Activated CD4-positive, CD25-positive, alpha-beta regulatory T cell treated with anti-CD3 and anti-CD28 coated beads, Interleukin-2, amount 50 U/mL, for 72 hours (primary cell): ENCODE measurements at regions not wholly inside any gene's neighbourhood (a gene's known extent, or its start where the extent isn't known, plus 50 kb on each side); places are given as distances from the start of the nearest gene placed in this dataset.
"Not testable (repeated sequence)": the region's sequence is repeated elsewhere in the genome, so short reads cannot be mapped to it uniquely, and the experiment has no call there.

Experiments
- DNase-seq: peaks from one replicate; pipeline ENCODE4 v3.0.0; 2021

DNA sequence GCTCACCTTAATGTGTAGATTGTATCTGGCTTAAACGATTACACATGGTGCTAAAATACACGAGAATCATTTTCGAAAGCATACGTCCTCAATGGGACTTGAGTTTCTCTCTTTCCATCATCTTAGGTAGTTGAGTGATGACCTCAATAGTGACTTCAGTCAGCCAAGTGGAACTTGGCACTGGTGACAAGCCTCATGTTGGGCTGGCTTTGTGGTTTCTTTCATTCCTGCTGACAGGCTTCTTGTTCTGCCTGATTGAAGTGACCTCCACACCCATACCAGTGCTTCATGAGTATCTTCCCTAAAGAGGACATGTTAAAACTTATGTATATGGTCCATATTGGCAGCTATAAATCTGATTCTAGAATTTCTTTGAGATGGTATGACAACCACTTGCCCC is 159.1 kb upstream of the WDR1 start:
- DNase-seq = no peak

DNA sequence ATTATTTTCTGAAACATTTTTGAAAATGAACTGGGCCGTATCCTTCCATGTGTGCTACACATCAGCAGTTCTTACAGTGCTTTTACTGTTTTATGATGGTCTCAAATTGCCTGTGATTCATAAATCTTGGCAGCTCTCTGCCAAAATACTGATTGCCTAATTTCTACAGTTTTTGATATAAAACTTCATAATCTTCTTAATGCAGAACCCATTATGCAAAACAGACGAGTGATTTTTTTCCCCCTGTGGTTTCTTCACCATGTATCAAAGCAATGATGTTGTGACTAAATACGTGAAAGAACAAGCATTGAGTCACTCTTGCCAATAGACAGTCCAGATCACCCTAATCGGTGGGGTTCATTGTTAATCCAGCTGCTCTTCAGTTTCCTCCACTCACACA is 156.4 kb upstream of the WDR1 start:
- no peak for DNase-seq

DNA sequence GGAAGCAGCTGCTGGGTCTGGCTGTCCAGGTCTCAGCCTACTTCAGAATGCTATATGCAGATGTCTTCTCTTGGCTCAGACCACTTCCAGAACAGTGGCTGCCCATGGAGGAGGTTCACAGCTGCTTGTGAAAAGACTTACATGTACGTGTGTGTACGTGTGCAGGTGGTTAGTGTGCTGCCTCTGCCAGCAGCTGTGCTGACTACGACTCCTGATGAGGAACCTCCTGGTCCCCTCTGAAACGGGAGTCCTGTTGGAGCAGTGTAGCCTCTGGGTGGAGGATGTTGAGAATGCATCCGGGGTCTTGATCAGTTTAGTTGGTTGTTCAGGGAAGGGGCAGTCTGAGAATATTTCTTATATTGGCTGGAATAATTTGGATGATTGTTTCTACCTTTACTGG is 155.9 kb upstream of the WDR1 start:
- DNase-seq = no peak

- no peak for DNase-seq
Measured at GRCh38 chr4:10267066-10267465, 150.5 kb upstream of the WDR1 start.

DNA sequence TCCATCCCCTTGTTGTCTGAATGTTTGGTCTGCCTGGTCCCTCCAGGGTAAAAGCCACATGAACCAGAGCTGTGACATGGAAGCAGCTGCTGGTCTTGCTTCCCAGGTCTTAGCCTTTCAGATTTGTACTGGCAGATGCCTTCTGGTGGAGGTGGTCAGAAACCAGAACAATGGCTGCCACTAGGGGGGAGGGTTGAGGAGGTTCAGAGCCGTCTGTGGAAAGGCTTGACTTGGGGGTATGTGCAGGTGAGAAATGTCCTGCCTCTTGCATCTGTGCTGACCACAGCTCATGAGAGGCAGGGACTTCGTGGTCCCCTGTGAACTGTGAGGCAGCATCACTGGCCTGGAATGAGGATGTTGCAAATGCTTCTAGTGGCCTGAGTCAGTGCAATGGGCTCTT is 144.2 kb upstream of the WDR1 start:
- DNase-seq = no peak

- no peak for DNase-seq
Measured at GRCh38 chr4:10259976-10260375, 143.4 kb upstream of the WDR1 start.

GRCh38 chr4:10256203-10256602 is 139.6 kb upstream of the WDR1 start:
- no peak for DNase-seq

- DNase-seq = no peak
Measured at GRCh38 chr4:10253765-10254164, 137.2 kb upstream of the WDR1 start.

GRCh38 chr4:10245751-10246150 is 129.2 kb upstream of the WDR1 start:
- DNase-seq = no peak

DNA sequence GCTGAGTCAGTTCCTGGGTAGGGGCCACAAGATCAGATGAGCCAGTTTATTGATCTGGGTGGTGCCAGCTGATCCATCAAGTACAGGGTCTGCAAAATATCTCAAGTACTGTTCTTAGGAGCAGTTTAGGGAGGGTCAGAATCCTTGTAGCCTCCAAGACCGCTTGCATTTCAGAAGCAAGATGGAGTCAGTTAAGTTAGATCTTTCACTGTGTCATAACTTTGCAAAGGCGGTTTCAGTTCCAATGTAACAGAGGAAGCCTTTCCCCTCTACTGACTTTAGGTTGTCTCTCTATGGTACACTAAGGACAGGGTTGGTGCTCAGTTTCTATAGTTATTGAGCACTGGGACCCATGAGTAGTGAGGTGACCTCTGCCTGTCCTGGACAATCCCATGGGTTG is 127.3 kb upstream of the WDR1 start:
- no peak for DNase-seq

- no peak for DNase-seq
Measured at GRCh38 chr4:10240691-10241090, 124.1 kb upstream of the WDR1 start.

- DNase-seq = no peak
Measured at GRCh38 chr4:10239982-10240654, 123.5 kb upstream of the WDR1 start.

- DNase-seq = no peak
Measured at GRCh38 chr4:10237131-10237530, 120.5 kb upstream of the WDR1 start.

DNA sequence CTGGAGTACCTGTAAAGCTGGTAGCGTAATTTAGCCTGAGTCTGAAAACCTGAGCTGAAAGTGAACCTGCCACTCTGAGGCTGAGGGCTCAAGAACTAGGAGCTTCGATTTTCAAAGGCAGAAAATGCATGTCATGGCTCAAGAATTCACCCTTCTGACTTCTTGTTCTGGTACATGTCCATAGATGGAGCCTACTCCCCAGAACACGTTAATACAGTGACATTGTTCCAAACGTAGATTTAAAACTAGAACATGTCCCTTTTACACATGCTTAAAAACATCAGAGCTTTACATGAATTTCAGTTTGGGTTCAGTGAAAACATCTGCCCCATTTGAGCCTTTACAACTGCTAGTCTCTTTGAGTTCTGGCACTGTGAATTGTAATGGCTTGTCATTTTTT is 115.5 kb upstream of the WDR1 start:
- DNase-seq = no peak

DNA sequence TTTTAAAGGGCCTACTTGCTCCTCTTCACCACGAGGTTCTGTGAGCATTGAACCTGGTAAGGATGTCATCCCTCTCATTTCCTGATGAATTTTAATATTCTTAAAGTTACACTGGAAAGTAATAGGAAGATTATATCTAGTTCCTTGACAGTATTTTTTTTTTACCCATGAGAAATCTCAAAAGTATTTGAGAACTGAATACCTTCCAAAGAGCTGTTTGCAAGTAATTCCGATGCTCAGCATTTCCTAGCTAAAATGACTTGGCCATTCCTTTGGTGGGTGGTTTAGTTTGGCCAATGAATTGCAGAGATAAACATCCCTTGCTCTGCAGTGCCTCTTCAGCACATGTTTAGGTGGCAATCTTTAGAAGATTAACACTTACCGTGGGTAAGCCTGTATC is 110.2 kb upstream of the WDR1 start:
- no peak for DNase-seq

DNA sequence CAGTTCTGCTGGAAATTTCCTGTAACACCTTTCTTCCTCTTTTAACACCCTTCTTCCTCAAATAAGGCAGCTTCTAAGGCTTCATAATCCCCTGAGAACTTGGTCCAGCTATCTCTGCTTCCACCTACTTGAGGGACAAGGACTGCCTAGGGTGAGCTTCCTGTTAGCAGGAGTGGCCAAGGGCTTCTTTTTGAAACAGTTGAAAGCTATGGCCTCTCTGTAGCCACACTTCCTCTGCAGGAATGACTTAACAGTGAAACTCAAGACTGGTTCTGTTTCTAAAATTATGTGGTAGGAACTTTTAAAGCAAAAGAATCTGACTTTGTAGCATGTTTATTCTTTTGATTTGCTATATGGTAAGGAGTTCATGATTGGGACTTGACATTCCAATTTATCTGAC is 108.5 kb upstream of the WDR1 start:
- DNase-seq = no peak

- no peak for DNase-seq
Measured at GRCh38 chr4:10223782-10224181, 107.2 kb upstream of the WDR1 start.

GRCh38 chr4:10213481-10213880 is 96.9 kb upstream of the WDR1 start:
- DNase-seq = not testable (repeated sequence)

DNA sequence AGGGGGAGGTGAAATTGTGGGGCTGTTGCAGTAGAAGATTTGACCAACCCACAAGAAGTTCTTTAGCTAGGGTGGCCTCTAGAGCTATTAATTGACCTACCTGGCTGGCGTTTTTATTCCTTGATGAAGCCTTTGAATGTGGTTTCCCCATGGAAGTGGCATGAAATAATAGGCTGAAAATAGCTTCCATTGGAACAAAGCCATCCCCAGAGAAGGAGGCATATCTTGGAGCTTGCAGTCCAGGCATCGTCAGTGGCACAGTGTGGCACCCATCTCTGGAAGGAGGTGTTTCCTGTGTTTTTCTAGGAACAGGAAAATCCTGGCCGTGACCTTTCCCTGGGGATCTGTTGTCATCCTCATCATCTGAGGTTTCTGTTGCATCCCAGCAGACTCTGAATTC is 96.3 kb upstream of the WDR1 start:
- DNase-seq = no peak

GRCh38 chr4:10212400-10212799 is 95.8 kb upstream of the WDR1 start:
- no peak for DNase-seq

DNA sequence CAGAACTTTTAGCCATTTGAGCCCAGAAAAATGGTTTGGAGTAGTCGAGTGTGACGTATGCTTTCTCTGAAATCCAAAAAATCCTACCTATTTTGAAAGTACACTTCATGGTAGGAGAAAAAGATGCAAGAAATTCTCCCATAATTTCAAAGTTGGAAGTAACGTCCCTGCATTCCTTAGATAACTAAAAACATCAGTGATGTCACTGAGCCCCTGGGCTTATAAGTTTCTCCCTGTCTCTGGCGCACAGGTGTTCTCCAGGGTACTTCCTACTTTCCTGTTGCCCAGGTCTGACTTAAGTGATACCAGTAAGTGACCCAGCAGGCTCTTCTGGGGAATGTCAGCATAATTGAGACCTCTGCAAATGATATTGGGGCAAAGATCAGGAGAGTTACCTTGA is 90.5 kb upstream of the WDR1 start:
- DNase-seq = no peak

- no peak for DNase-seq
Measured at GRCh38 chr4:10205223-10205622, 88.6 kb upstream of the WDR1 start.

DNA sequence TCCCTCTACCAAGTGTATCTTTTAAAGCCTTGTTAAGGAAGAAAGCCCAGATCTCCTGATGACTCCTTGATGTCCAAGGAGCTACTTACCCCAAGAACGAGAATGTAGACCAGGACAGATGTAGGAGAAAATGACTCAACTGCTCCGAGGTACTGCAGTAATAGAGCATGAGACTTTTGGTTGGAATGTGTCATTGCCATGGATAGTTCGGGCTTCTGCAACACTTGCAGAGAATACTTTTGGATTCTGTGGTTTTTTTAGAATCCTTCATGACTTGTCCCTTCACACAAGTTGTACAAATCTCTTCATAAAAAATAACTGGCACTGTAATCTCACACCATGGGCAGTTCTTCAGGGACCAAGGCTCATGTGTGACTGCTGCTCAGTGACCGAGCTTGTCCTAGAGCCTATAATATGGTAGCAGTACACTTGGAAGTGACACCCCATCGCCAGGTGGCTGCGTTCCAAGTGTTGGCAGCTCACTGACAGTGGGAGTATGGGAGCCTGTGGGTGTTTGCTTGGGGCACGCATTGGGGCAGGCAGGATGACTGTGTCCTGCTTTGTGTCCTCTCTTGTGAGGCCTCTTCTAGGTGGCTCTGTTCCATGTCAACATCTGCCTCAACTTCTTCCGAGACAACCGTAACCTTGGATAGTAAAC is 87.9 kb upstream of the WDR1 start:
- DNase-seq = no peak

GRCh38 chr4:10203851-10204250 is 87.3 kb upstream of the WDR1 start:
- no peak for DNase-seq
